ENCODE measurements at regions not wholly inside any gene's neighbourhood (a gene's known extent, or its start where the extent isn't known, plus 50 kb on each side); places are given as distances from the start of the nearest gene placed in this dataset.

- TF ChIP-seq, protein P1, sequence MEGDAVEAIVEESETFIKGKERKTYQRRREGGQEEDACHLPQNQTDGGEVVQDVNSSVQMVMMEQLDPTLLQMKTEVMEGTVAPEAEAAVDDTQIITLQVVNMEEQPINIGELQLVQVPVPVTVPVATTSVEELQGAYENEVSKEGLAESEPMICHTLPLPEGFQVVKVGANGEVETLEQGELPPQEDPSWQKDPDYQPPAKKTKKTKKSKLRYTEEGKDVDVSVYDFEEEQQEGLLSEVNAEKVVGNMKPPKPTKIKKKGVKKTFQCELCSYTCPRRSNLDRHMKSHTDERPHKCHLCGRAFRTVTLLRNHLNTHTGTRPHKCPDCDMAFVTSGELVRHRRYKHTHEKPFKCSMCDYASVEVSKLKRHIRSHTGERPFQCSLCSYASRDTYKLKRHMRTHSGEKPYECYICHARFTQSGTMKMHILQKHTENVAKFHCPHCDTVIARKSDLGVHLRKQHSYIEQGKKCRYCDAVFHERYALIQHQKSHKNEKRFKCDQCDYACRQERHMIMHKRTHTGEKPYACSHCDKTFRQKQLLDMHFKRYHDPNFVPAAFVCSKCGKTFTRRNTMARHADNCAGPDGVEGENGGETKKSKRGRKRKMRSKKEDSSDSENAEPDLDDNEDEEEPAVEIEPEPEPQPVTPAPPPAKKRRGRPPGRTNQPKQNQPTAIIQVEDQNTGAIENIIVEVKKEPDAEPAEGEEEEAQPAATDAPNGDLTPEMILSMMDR (IDR thresholded peaks at IDR 0.05; ENCODE audit: low read length), result no peak
- TF ChIP-seq EZH2phosphoT487 (IDR thresholded peaks at IDR 0.05; ENCODE audit: low read length), result no peak
Measured at GRCh38 chr2:167335541-167335992, 447.3 kb downstream of the XIRP2 start.

Measured in MM.1S (cell line).